Activated CD4-positive, alpha-beta T cell treated with anti-CD3 and anti-CD28 coated beads, Interleukin-2, Interleukin-6, amounts not matched to agents 100 ng/mL and 50 ng/mL, durations not matched to agents 16 hours and 8 hours (primary cell): ENCODE measurements at regions not wholly inside any gene's neighbourhood (a gene's known extent, or its start where the extent isn't known, plus 50 kb on each side); places are given as distances from the start of the nearest gene placed in this dataset.

Source experiments
- DNase-seq: peaks from one replicate; pipeline ENCODE4 v3.0.0-alpha.2; 2020

- DNase-seq = no peak
These were observed 53.8 kb upstream of the RANBP3L start for GRCh38 chr5:36355516-36355915.

GRCh38 chr5:36356915-36357314, 55.2 kb upstream of the RANBP3L start:
- DNase-seq = no peak

- DNase-seq = no peak
These were observed 55.8 kb upstream of the RANBP3L start for GRCh38 chr5:36357391-36357975.

- DNase-seq = no peak
These were observed 57.6 kb upstream of the RANBP3L start for GRCh38 chr5:36359267-36359666.

DNA sequence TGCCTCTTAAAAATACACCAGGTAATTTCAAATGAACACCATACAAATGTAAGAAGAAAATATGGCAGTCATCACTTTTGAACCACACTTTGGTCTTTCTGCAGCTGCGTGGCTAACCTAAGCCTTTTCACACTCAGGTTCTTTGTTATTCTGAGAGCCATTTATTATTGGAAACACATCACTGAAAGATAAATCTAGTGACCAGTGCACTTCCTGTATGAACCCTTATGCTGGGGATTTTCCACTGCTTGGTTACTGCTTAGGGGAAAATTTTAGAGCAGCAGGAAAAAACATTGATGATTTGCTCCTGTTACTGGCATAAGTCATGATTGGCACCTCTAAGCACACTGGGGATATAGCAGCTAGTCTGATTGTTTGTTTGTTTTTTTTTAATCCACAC, 58.6 kb upstream of the RANBP3L start:
- DNase-seq = peak; percentile 9

DNA sequence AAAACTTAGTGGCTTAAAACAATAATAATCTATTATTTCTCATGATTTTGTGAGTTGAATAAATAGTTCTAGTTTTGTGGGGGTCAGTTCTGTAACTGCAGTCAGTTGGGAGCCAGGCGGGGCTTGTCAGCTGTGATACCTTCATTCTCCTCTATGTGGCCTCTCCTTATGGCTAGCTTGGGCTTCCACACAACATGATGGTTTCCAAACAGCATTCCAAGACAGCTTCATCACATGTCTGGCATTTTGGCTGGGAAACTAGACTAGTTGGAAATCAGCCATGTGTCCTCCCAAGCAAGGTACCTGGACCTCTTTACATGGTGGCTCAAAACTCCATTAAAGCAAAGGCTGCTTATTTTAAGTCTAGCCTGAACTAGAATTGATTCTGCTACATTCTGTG, 61.4 kb upstream of the RANBP3L start:
- DNase-seq = no peak

- DNase-seq = no peak
These were observed 62.0 kb upstream of the RANBP3L start for GRCh38 chr5:36363744-36364143.

GRCh38 chr5:36364473-36364872, 62.8 kb upstream of the RANBP3L start:
- DNase-seq = no peak

DNA sequence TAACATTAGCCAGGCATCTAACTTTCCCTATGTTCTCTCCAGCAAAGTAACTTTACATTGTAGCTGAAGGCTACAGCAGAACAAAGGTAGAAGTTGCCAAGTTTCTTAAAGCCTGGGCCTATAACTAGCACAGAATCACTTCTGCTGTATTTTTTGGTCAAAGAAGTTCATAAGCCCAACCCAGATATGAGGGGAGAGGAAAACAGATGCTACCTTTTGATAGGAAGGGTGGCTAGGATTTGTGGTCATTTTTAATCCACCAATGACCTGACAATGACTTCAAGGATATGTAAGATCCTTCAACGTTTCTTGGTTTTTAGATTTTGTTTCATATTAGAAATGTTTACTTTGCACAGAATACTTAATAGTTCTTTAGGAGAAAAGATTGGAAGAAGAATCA, 64.2 kb upstream of the RANBP3L start:
- no peak for DNase-seq

DNA sequence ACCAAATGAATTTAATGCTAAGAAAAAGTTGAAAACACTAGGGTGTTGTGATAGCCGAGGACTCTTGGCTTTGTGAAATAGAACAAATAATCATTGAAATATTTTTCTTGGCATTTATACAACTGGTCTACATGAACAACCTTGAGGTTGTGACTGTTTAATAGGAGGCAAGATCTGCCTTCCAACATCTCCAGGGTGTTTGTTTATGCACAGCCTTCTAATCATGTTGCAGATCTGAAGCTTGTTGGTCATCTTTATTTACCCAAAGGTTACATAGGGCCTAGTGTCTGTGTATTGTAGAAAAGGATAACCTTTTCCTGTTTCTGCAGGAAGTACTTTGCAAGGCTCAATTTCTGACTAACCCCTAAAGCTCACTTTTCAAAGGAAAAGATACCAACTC, 65.2 kb upstream of the RANBP3L start:
- no peak for DNase-seq

- no peak for DNase-seq
These were observed 65.8 kb upstream of the RANBP3L start for GRCh38 chr5:36367524-36367923.

DNA sequence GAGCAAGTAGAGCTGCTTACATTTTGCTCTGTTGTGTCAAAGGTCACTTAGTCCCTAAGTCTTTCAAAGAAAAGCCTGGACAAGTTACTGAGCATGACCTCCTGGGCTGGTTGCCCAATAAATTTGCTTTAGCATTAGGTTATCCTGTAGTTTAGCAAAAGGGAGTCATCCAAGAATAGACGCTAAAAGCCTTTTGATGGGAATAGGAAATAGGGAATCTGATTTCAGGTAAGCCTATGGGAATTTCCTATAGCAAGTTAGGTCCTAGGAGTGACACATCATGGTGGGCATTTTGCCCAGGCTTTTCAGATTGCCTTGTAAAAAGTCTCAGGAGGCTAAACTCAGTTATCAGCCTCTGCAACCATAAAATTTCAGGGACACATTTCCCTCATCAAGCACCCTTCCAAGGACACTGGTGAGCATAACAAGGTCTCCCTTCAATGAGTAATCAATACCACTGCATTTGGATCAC, 67.6 kb upstream of the RANBP3L start:
- no peak for DNase-seq

DNA sequence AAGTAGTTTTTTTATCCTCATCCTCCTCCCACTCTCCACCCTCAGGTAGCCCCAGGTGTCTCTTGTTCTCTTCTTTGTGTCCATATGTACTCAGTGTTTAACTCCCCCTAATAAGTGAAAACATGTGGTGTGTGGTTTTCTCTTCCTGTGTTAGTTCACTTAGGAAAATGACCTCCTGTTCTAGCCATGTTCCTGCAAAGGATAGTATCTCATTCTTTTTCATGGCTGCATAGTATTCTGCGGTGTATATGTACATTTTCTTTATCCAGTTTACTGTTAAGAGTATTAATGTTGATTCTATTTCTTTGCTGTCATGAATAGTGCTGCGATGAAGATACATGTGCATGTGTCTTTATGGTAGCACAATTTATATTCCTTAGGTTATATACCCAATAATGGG, 68.4 kb upstream of the RANBP3L start:
- DNase-seq = no peak

DNA sequence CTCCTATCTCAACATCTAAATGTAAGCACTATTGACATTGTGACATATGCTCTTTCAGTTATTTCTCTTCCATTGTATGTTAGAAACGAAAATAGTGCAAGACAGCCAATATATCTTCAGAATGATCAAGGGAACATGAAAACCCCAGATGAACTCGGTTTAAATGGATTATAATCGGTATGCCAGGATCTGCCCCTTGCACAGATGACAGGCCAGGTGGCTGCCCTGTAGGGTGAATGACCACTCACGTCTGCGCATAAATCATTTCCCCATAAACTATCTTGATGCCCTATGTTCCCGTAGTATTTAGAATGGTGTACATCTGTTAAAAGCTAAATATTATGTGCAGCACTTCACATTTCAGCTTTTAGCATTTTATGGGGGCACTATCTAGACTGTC, 69.7 kb upstream of the RANBP3L start:
- DNase-seq = no peak

- DNase-seq = no peak
These were observed 71.9 kb upstream of the RANBP3L start for GRCh38 chr5:36373527-36374086.

- DNase-seq = no peak
These were observed 72.7 kb upstream of the RANBP3L start for GRCh38 chr5:36374266-36374862.

DNA sequence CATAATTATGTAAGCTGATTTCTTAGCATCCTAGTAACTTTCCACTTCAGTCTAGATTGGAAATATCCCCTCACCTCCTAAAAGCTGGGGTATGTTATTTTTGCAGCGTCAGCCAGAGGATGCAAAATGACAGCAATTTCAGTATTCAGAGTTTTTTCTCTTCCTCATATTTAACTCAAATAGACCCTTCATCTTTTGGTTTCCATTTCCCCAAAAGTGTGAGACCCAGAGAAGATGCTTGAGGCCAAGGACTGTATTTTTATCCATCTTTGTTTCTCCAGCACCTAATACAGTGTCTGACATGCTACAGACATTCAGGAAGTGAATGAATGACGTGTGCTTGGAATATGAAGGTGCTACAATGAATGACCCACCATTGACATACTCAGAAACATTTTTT, 75.5 kb upstream of the RANBP3L start:
- DNase-seq = no peak

DNA sequence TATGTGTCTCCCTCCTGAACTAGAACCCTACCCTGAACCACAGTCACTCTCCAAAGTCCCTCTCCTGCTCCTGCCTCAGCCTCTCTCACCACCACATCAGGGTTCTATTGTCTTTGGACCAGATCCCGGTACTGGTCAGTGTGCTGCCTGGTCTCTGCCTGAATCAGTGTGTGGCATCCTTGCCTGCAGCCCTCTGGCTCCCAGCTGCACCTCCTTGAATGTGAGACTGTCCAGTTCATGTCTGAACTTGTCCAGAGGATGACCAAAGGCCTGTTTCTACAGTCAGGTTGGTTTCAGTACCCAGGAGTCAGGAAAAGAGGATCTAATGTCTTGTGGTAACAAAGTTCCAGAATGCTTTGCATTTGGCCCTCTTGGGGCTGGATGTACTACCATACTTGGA, 76.8 kb upstream of the RANBP3L start:
- no peak for DNase-seq

DNA sequence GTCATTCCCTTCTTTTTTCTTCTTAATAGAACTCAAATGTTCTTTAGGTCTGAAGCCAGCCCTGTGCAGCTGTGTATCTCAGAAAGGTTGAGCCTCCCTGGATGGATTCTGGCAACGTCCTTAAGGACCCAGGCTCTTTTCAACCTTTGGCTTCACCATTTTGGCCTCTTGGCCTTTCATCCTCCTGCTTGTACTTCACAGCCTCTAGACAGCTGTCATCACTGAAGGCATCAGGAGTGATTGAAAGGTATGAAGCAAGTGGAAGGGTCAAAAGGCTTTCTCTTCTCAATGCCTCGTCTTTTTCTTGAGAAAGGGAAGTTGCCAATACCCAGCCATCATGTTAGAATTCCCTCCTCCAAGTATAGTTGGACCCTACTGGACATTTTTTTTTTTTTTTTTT, 81.2 kb upstream of the RANBP3L start:
- no peak for DNase-seq

DNA sequence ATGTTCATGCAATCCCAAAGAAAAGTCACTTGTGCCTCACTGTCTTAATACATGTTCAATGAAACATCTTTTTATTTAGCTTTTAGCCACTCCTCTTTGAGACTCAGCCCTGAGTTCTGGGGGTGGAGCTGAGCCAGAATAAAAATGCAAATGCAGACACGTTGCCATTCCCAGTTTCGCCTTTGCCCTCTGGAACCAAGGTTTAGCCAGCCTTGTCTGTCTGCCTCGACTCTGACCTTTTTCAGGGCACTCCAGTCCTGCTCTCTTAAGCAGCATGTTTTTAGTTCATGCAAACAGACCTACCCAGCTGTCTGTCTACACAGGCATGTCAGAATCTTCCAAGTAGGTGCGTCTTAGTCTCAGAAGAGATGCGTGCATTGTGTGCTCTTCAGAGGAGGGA, 82.2 kb upstream of the RANBP3L start:
- DNase-seq = no peak

DNA sequence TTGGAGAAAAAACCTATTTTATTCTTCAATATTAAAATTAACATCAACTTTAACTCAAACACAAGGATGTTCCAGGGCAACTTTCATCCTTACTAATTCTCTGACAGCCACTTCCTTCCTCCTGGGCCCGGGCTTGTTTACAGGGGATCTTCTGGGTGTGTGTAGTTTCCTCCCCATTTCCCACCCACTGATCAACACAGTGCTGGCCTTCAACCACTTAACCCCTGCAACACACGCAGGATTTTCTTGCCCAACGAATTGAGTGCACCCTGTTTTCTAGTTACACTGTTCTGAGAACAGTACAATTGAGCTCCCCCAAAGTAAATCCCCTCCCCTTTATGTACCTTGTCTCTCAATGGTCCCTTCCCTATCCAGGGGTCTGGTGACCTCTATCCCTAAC, 83.1 kb upstream of the RANBP3L start:
- DNase-seq = no peak

DNA sequence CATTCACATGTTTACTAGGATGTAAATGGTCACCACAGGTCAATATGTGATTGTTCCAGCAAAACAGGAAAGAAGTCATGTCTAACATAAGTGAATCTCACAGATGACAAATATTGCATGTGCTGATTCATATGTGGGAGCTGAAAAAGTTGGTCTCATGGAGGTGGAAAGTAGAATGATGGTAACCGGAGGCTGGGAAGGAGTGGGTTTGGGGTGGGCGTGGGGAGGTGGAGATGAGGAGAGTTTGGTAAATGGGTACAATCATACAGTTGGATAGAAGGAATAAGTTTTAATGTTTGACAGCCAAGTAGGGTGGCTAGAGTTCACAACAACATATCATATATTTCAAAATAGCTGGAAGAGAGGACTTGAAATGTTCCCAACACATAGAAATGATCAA, 83.8 kb upstream of the RANBP3L start:
- no peak for DNase-seq

DNA sequence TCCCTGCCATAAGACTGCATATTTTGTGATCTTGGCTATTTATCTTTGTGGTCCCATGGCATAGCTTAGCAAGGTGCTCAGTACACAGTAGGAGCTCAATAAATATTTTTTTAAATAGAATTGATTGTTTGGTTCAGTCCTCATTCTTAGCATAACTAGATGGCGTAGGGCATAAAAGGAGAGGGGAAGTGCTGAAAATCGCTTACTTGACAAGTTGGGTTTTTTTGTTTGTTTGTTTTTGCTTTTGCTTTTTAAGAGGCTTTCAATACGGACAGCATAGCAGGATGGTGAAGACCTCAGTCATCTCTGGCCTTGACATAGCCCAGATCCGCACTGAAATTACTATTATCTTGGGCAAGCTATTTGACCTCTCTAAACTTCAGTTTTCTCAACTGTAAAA, 86.6 kb upstream of the RANBP3L start:
- DNase-seq = no peak

- no peak for DNase-seq
These were observed 87.5 kb upstream of the RANBP3L start for GRCh38 chr5:36389245-36389644.

GRCh38 chr5:36390640-36391039, 88.9 kb upstream of the RANBP3L start:
- no peak for DNase-seq
